ENCODE measurements at regions not wholly inside any gene's neighbourhood (a gene's known extent, or its start where the extent isn't known, plus 50 kb on each side); places are given as distances from the start of the nearest gene placed in this dataset.

DNA sequence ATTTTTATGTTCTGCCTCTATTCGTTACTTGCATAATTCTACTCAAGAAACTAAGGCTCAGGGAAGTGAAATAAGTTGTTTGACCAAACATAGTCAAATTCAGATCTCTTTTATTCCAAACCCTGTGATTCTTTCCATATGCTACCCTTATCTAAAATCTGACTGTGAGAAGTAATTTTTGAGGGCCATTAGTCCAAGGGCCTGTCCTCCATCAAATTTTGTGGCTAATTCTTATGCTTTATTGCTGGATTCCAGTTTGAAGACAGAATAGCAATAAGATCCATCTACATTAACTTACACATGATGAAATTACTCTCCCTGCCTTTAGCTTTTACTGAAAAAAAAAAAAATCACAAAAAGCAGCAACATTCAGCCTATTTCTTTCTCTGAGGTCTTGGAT is 74.0 kb downstream of the ZIC1 start:
- TF ChIP-seq CTCF (IDR thresholded peaks at IDR 0.05) (no peak), POLR2A (IDR thresholded peaks at IDR 0.05) (no peak)
